ENCODE measurements at regions not wholly inside any gene's neighbourhood (a gene's known extent, or its start where the extent isn't known, plus 50 kb on each side); places are given as distances from the start of the nearest gene placed in this dataset.

DNA sequence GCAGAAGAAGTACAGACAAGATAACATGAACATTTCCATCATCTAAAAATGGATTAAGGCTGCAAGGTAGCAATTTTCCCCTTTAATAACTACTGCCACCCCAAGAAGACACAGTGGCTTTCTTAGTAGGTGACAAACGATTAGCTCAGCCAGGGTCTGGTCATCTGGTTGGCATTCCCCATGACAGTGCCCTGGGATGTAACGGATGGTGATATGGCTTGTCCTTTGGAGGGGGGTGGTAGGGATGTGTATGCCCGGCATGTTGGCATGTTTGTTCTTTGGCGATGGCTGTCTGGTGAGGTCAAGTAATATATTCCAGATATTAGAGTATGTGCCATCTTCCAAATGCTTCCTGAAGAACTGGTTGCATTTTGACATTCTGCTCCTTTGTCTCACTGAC lies 135.6 kb upstream of the ZNF536 start (continued):
- TF ChIP-seq, protein P1, sequence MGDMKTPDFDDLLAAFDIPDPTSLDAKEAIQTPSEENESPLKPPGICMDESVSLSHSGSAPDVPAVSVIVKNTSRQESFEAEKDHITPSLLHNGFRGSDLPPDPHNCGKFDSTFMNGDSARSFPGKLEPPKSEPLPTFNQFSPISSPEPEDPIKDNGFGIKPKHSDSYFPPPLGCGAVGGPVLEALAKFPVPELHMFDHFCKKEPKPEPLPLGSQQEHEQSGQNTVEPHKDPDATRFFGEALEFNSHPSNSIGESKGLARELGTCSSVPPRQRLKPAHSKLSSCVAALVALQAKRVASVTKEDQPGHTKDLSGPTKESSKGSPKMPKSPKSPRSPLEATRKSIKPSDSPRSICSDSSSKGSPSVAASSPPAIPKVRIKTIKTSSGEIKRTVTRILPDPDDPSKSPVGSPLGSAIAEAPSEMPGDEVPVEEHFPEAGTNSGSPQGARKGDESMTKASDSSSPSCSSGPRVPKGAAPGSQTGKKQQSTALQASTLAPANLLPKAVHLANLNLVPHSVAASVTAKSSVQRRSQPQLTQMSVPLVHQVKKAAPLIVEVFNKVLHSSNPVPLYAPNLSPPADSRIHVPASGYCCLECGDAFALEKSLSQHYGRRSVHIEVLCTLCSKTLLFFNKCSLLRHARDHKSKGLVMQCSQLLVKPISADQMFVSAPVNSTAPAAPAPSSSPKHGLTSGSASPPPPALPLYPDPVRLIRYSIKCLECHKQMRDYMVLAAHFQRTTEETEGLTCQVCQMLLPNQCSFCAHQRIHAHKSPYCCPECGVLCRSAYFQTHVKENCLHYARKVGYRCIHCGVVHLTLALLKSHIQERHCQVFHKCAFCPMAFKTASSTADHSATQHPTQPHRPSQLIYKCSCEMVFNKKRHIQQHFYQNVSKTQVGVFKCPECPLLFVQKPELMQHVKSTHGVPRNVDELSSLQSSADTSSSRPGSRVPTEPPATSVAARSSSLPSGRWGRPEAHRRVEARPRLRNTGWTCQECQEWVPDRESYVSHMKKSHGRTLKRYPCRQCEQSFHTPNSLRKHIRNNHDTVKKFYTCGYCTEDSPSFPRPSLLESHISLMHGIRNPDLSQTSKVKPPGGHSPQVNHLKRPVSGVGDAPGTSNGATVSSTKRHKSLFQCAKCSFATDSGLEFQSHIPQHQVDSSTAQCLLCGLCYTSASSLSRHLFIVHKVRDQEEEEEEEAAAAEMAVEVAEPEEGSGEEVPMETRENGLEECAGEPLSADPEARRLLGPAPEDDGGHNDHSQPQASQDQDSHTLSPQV (IDR thresholded peaks at IDR 0.05), result no peak
- TF ChIP-seq TAF15 (IDR thresholded peaks at IDR 0.05; ENCODE audit: low read depth, low read length) (no peak), POLR2AphosphoS2 (IDR thresholded peaks at IDR 0.05; ENCODE audit: low read length) (no peak), MED1 (CRISPR knock-in tag; IDR thresholded peaks at IDR 0.05; ENCODE audit: borderline replicate concordance) (no peak), ZNF324 (CRISPR knock-in tag; IDR thresholded peaks at IDR 0.05) (no peak), ZNF175 (CRISPR knock-in tag; IDR thresholded peaks at IDR 0.05; ENCODE audit: low read depth) (no peak), CREB1 (IDR thresholded peaks at IDR 0.05) (no peak), CREB1 (CRISPR knock-in tag; IDR thresholded peaks at IDR 0.05) (no peak), TAL1 (IDR thresholded peaks at IDR 0.05) (no peak), SOX6 (IDR thresholded peaks at IDR 0.05) (no peak), BACH1 (tag; IDR thresholded peaks at IDR 0.05) (no peak)
- TF ChIP-seq, protein P2, sequence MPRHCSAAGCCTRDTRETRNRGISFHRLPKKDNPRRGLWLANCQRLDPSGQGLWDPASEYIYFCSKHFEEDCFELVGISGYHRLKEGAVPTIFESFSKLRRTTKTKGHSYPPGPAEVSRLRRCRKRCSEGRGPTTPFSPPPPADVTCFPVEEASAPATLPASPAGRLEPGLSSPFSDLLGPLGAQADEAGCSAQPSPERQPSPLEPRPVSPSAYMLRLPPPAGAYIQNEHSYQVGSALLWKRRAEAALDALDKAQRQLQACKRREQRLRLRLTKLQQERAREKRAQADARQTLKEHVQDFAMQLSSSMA (CRISPR knock-in tag; IDR thresholded peaks at IDR 0.05), result no peak
- TF ChIP-seq, protein P3, sequence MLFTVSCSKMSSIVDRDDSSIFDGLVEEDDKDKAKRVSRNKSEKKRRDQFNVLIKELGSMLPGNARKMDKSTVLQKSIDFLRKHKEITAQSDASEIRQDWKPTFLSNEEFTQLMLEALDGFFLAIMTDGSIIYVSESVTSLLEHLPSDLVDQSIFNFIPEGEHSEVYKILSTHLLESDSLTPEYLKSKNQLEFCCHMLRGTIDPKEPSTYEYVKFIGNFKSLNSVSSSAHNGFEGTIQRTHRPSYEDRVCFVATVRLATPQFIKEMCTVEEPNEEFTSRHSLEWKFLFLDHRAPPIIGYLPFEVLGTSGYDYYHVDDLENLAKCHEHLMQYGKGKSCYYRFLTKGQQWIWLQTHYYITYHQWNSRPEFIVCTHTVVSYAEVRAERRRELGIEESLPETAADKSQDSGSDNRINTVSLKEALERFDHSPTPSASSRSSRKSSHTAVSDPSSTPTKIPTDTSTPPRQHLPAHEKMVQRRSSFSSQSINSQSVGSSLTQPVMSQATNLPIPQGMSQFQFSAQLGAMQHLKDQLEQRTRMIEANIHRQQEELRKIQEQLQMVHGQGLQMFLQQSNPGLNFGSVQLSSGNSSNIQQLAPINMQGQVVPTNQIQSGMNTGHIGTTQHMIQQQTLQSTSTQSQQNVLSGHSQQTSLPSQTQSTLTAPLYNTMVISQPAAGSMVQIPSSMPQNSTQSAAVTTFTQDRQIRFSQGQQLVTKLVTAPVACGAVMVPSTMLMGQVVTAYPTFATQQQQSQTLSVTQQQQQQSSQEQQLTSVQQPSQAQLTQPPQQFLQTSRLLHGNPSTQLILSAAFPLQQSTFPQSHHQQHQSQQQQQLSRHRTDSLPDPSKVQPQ (CRISPR knock-in tag; IDR thresholded peaks at IDR 0.05; ENCODE audit: borderline replicate concordance), result no peak
- TF ChIP-seq, protein P4, sequence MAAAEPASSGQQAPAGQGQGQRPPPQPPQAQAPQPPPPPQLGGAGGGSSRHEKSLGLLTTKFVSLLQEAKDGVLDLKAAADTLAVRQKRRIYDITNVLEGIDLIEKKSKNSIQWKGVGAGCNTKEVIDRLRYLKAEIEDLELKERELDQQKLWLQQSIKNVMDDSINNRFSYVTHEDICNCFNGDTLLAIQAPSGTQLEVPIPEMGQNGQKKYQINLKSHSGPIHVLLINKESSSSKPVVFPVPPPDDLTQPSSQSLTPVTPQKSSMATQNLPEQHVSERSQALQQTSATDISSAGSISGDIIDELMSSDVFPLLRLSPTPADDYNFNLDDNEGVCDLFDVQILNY (CRISPR knock-in tag; IDR thresholded peaks at IDR 0.05), result no peak

Data from K562 (cell line).